ENCODE measurements at regions not wholly inside any gene's neighbourhood (a gene's known extent, or its start where the extent isn't known, plus 50 kb on each side); places are given as distances from the start of the nearest gene placed in this dataset.

GRCh38 chr9:117873664-117874063, 169.5 kb downstream of the TLR4 start:
- no peaks in the 10 kb centered on the region for H3K9me2 ChIP-seq (ENCODE audit: insufficient read depth, low read length)
- TF ChIP-seq SMC3 (conservative IDR thresholded peaks at IDR 0.05; ENCODE audit: poor library complexity): no peak
- H4K20me1 ChIP-seq (ENCODE audit: insufficient read depth): no peaks in the 10 kb centered on the region
- no peak overlapping the region for H2AFZ ChIP-seq (ENCODE audit: low read depth, low read length)
- H3K27me3 ChIP-seq (ENCODE audit: insufficient read depth, low read depth, low read length): no peaks in the 10 kb centered on the region
- H3F3A ChIP-seq (ENCODE audit: insufficient read depth, low read length, poor library complexity, severe bottlenecking): no peaks in the 10 kb centered on the region
- no peaks in the 10 kb centered on the region for H3K79me2 ChIP-seq (replicated peaks; ENCODE audit: insufficient read depth, low read length)
- H3K4me3 ChIP-seq (ENCODE audit: low read length): no peak overlapping the region
- no peak overlapping the region for H3K4me2 ChIP-seq (ENCODE audit: low read length)
- H3K9me3 ChIP-seq (ENCODE audit: low read length): no peaks in the 10 kb centered on the region
- no peak overlapping the region for H3K27ac ChIP-seq (ENCODE audit: low read length)
- H3K36me3 ChIP-seq (ENCODE audit: insufficient read depth, low read length): no peaks in the 10 kb centered on the region
- H3K9ac ChIP-seq (ENCODE audit: low read length): no peak overlapping the region

GRCh38 chr9:117875886-117876285, 171.7 kb downstream of the TLR4 start:
- H3K9me3 ChIP-seq (ENCODE audit: low read length): no peaks in the 10 kb centered on the region
- no peak for TF ChIP-seq MXI1 (conservative IDR thresholded peaks at IDR 0.05; ENCODE audit: poor library complexity, severe bottlenecking)
- TF ChIP-seq RAD21 (conservative IDR thresholded peaks at IDR 0.05): no peak
- no peak for TF ChIP-seq EZH2 (IDR thresholded peaks at IDR 0.05; ENCODE audit: borderline replicate concordance, insufficient read depth, low read length, poor library complexity, severe bottlenecking)
- no peak for TF ChIP-seq SMC3 (conservative IDR thresholded peaks at IDR 0.05; ENCODE audit: poor library complexity)
- TF ChIP-seq EP300 (conservative IDR thresholded peaks at IDR 0.05; ENCODE audit: poor library complexity, severe bottlenecking): no peak
- TF ChIP-seq CTCF (IDR thresholded peaks at IDR 0.05; ENCODE audit: poor library complexity, severe bottlenecking): no peak
- no peak overlapping the region for H2AFZ ChIP-seq (ENCODE audit: low read depth, low read length)
- no peak overlapping the region for H3K4me2 ChIP-seq (ENCODE audit: low read length)
- no peak overlapping the region for H3K27ac ChIP-seq (ENCODE audit: low read length)
- no peaks in the 10 kb centered on the region for H3F3A ChIP-seq (ENCODE audit: insufficient read depth, low read length, poor library complexity, severe bottlenecking)
- H3K4me3 ChIP-seq (ENCODE audit: low read length): no peak overlapping the region
- no peaks in the 10 kb centered on the region for H3K79me2 ChIP-seq (replicated peaks; ENCODE audit: insufficient read depth, low read length)
- H3K9me2 ChIP-seq (ENCODE audit: insufficient read depth, low read length): no peaks in the 10 kb centered on the region
- H3K9ac ChIP-seq (ENCODE audit: low read length): no peak overlapping the region
- H3K36me3 ChIP-seq (ENCODE audit: insufficient read depth, low read length): no peaks in the 10 kb centered on the region
- no peaks in the 10 kb centered on the region for H4K20me1 ChIP-seq (ENCODE audit: insufficient read depth)
- H3K27me3 ChIP-seq (ENCODE audit: insufficient read depth, low read depth, low read length): no peaks in the 10 kb centered on the region

GRCh38 chr9:117882171-117882570, 178.0 kb downstream of the TLR4 start:
- Histone ChIP-seq H4K20me1 (ENCODE audit: insufficient read depth) (no peaks in the 10 kb centered on the region), H3K4me3 (ENCODE audit: low read length) (no peak overlapping the region), H3K9me2 (ENCODE audit: insufficient read depth, low read length) (no peaks in the 10 kb centered on the region), H2AFZ (ENCODE audit: low read depth, low read length) (no peak overlapping the region), H3K27me3 (ENCODE audit: insufficient read depth, low read depth, low read length) (no peaks in the 10 kb centered on the region), H3K4me2 (ENCODE audit: low read length) (no peak overlapping the region), H3K9me3 (ENCODE audit: low read length) (no peaks in the 10 kb centered on the region), H3K79me2 (replicated peaks; ENCODE audit: insufficient read depth, low read length) (no peaks in the 10 kb centered on the region), H3K9ac (ENCODE audit: low read length) (no peak overlapping the region), H3F3A (ENCODE audit: insufficient read depth, low read length, poor library complexity, severe bottlenecking) (no peaks in the 10 kb centered on the region), H3K36me3 (ENCODE audit: insufficient read depth, low read length) (no peaks in the 10 kb centered on the region), H3K27ac (ENCODE audit: low read length) (no peak overlapping the region)
- TF ChIP-seq MXI1 (conservative IDR thresholded peaks at IDR 0.05; ENCODE audit: poor library complexity, severe bottlenecking) (no peak), EP300 (conservative IDR thresholded peaks at IDR 0.05; ENCODE audit: poor library complexity, severe bottlenecking) (no peak), SMC3 (conservative IDR thresholded peaks at IDR 0.05; ENCODE audit: poor library complexity) (no peak), TAF1 (IDR thresholded peaks at IDR 0.05; ENCODE audit: low read depth) (no peak), EZH2 (IDR thresholded peaks at IDR 0.05; ENCODE audit: borderline replicate concordance, insufficient read depth, low read length, poor library complexity, severe bottlenecking) (no peak), REST (IDR thresholded peaks at IDR 0.05; ENCODE audit: borderline replicate concordance) (no peak), CTCF (IDR thresholded peaks at IDR 0.05; ENCODE audit: poor library complexity, severe bottlenecking) (no peak), POLR2AphosphoS5 (IDR thresholded peaks at IDR 0.05) (no peak), RAD21 (conservative IDR thresholded peaks at IDR 0.05) (no peak)

Data from neural cell (in vitro differentiated cells).